ENCODE measurements at regions not wholly inside any gene's neighbourhood (a gene's known extent, or its start where the extent isn't known, plus 50 kb on each side); places are given as distances from the start of the nearest gene placed in this dataset.

DNA sequence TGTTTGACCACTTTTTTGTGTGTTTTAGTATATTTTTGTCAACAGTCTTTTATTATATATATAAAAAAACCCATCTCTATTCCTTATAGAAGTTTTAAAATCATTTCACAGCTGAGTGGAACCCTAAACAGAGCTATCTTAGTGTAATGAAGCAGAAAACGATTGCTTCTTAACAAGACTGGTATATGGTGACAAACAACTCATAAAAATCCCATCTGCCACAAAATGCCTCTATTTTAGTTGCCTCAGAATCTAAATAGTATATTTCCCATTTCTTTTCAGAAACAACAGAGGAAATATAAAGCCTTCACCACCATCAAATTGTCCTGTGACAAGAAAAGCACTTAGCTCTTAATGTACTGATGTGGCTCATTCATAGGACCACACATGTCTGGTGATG lies 322.4 kb downstream of the ATP23 start:
- H3K27ac ChIP-seq (ENCODE audit: low read depth in 1 of 2, low read length in 2 of 2), result no peak overlapping the region
- no peaks in the 10 kb centered on the region for H3K4me1 ChIP-seq (ENCODE audit: insufficient read depth, low read length)
- peaks cover 0 to 4% of the 10 kb centered on the region in 2 experiments for H3K27me3 ChIP-seq (ENCODE audit: control insufficient read depth in 1 of 2, insufficient read depth in 2 of 2, low read length in 2 of 2)
- Mint-ChIP-seq H3K4me1 (ENCODE audit: low read depth) (no peaks in the 10 kb centered on the region), H3K9me3 (peaks cover 3% of the 10 kb centered on the region), H3K27me3 (peaks cover 11% of the 10 kb centered on the region), H3K27ac (no peak overlapping the region), H3K36me3 (ENCODE audit: low read depth) (no peaks in the 10 kb centered on the region), H3K4me3 (no peak overlapping the region)
- ATAC-seq (ENCODE audit: poor library complexity) (no peak), DNase-seq (no peak)
- H3K4me3 ChIP-seq (ENCODE audit: low read length), result no peak overlapping the region
- H3K9me3 ChIP-seq (ENCODE audit: control insufficient read depth in 1 of 2, insufficient read depth in 1 of 2, low read length in 2 of 2), result peaks cover 0 to 2% of the 10 kb centered on the region in 2 experiments
- no peak for TF ChIP-seq CTCF (IDR thresholded peaks at IDR 0.05)
- intact Hi-C loops (cut with DNase I, micrococcal nuclease), result no loop called here
- no peaks in the 10 kb centered on the region for H3K36me3 ChIP-seq (ENCODE audit: insufficient read depth, low read length)
- CTCF ChIA-PET, result interaction anchor here (0.5 kb wide), 1 partner anchor 23 kb away, joined by 3 read pairs; no protein-coding TSS in a partner anchor
- POLR2A ChIA-PET, result no interaction called here

DNA sequence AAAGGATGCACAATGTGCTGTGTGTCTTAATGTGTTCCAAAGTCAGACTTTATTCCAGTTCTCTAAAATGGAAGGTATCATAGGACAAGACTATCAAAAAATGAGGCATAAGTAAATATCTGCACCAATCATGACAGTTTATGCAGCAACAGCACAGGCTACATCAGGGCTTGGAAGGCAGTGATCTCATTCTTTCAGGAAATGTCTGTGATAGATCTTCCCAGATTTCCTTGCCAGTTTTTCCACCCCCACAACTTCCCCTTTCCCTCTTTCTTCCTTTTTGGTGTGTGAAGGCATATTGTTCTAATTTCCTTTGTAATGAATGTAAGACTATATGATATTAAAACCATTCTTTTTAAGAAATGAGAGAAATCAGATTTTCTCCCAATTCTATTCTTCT lies 326.7 kb downstream of the ATP23 start:
- ATAC-seq (ENCODE audit: poor library complexity) (no peak), DNase-seq (no peak)
- TF ChIP-seq CTCF (IDR thresholded peaks at IDR 0.05), result no peak
- CTCF ChIA-PET, result no interaction called here
- Histone ChIP-seq H3K36me3 (ENCODE audit: insufficient read depth, low read length) (no peaks in the 10 kb centered on the region), H3K4me3 (ENCODE audit: low read length) (no peak overlapping the region), H3K9me3 (ENCODE audit: control insufficient read depth in 1 of 2, insufficient read depth in 1 of 2, low read length in 2 of 2) (no peaks in the 10 kb centered on the region), H3K27ac (ENCODE audit: low read depth in 1 of 2, low read length in 2 of 2) (no peak overlapping the region), H3K4me1 (ENCODE audit: insufficient read depth, low read length) (no peaks in the 10 kb centered on the region), H3K27me3 (ENCODE audit: control insufficient read depth in 1 of 2, insufficient read depth in 2 of 2, low read length in 2 of 2) (no peaks in the 10 kb centered on the region)
- Mint-ChIP-seq H3K27me3 (no peaks in the 10 kb centered on the region), H3K4me1 (ENCODE audit: low read depth) (no peaks in the 10 kb centered on the region), H3K9me3 (peaks cover 3% of the 10 kb centered on the region), H3K36me3 (ENCODE audit: low read depth) (no peaks in the 10 kb centered on the region), H3K4me3 (no peak overlapping the region), H3K27ac (no peak overlapping the region)
- intact Hi-C loops (cut with DNase I, micrococcal nuclease), result no loop called here
- POLR2A ChIA-PET, result no interaction called here

GRCh38 chr12:58269476-58269875 lies 328.1 kb downstream of the ATP23 start:
- POLR2A ChIA-PET, result interaction anchor here (0.6 kb wide), 1 partner anchor 39 kb away, joined by 3 read pairs; no protein-coding TSS in a partner anchor
- no peak overlapping the region for H3K27ac Mint-ChIP-seq
- H3K9me3 Mint-ChIP-seq, result peaks cover 3% of the 10 kb centered on the region
- no peaks in the 10 kb centered on the region for H3K27me3 ChIP-seq (ENCODE audit: control insufficient read depth in 1 of 2, insufficient read depth in 2 of 2, low read length in 2 of 2)
- no peaks in the 10 kb centered on the region for H3K36me3 Mint-ChIP-seq (ENCODE audit: low read depth)
- CTCF ChIA-PET, result no interaction called here
- H3K4me1 Mint-ChIP-seq (ENCODE audit: low read depth), result no peaks in the 10 kb centered on the region
- no peak for DNase-seq
- no peak overlapping the region for H3K4me3 ChIP-seq (ENCODE audit: low read length)
- H3K36me3 ChIP-seq (ENCODE audit: insufficient read depth, low read length), result no peaks in the 10 kb centered on the region
- no peaks in the 10 kb centered on the region for H3K4me1 ChIP-seq (ENCODE audit: insufficient read depth, low read length)
- no peak for TF ChIP-seq CTCF (IDR thresholded peaks at IDR 0.05)
- intact Hi-C loops (cut with DNase I, micrococcal nuclease), result no loop called here
- H3K9me3 ChIP-seq (ENCODE audit: control insufficient read depth in 1 of 2, insufficient read depth in 1 of 2, low read length in 2 of 2), result no peaks in the 10 kb centered on the region
- ATAC-seq (ENCODE audit: poor library complexity), result no peak
- H3K27ac ChIP-seq (ENCODE audit: low read depth in 1 of 2, low read length in 2 of 2), result no peak overlapping the region
- H3K4me3 Mint-ChIP-seq, result no peak overlapping the region
- no peaks in the 10 kb centered on the region for H3K27me3 Mint-ChIP-seq
